Adrenal gland (tissue), 9 donors: ENCODE measurements at regions not wholly inside any gene's neighbourhood (a gene's known extent, or its start where the extent isn't known, plus 50 kb on each side); places are given as distances from the start of the nearest gene placed in this dataset.

Experiments
- DNase-seq, 7 donors: peaks; one replicate each; pipeline ENCODE4 v3.0.0-alpha.2; 2019 to 2020
- H3K27ac ChIP-seq, 5 donors: fragments of 200-600 bp; sonication (generic) in 4 of 5; 1 replicate in 3 of 5; 2 replicates in 2 of 5; pipeline versions ENCODE4 v1.5.1 to v1.8.0; 2016 to 2020; ENCODE audit warnings: mild to moderate bottlenecking in 1 of 5
- H3K27me3 ChIP-seq: fragments of 200-600 bp; 2 replicates; pipeline ENCODE4 v1.8.0; 2021
- H3K36me3 ChIP-seq, 2 donors: fragments of 200-600 bp; replicated peaks in 1 of 2; 1 replicate in 1 of 2; 2 replicates in 1 of 2; pipeline versions ENCODE4 v1.5.1 to v1.8.0; 2018 to 2022
- H3K4me1 ChIP-seq, 2 donors: fragments of 200-600 bp; replicated peaks in 1 of 2; 1 replicate in 1 of 2; 2 replicates in 1 of 2; pipeline versions ENCODE4 v1.5.1 to v1.8.0; 2018 to 2021
- H3K4me3 ChIP-seq, 4 donors: fragments of 200-600 bp; sonication (generic) in 3 of 4; one replicate each; pipeline ENCODE4 v1.5.1; 2016 to 2018
- H3K9me3 ChIP-seq, 3 donors: fragments of 200-600 bp; sonication (generic) in 1 of 3; replicated peaks in 1 of 3; 1 replicate in 2 of 3; 2 replicates in 1 of 3; pipeline versions ENCODE4 v1.5.1 to v1.8.0; 2016 to 2021
- CTCF ChIP-seq, 6 experiments: fragments of 450-650 bp in 4 of 6; fragments of 200-600 bp in 2 of 6; sonication (generic) in 1 of 6; IDR thresholded peaks; 1 replicate in 5 of 6; 2 replicates in 1 of 6; pipeline versions ENCODE4 v1.5.1 to v1.8.0; 2016 to 2021; ENCODE audit warnings: antibody characterized with exemption in 6 of 6, mild to moderate bottlenecking in 2 of 6, moderate library complexity in 1 of 6
- POLR2A ChIP-seq, 2 donors: fragments of 450-650 bp; IDR thresholded peaks; one replicate each; pipeline ENCODE4 v1.6.1; 2017; ENCODE audit warnings: antibody characterized with exemption in 2 of 2, mild to moderate bottlenecking in 2 of 2, moderate library complexity in 1 of 2
- WGBS, 4 donors: extraction: QIAGEN DNeasy Blood & Tissue Kit in 2 of 4; methylation state at CpG; one replicate each; pipeline versions ENCODE4 v1.1.5 to v1.1.7; 2013 to 2017; 5-methylcytosine and 5-hydroxymethylcytosine counted together
- intact Hi-C, 2 donors: fragments of 100-400 bp; cut with DNase I; formaldehyde crosslinking; loops; one replicate each; pipeline versions ENCODE4 v1.14.1 to v1.15.0; 2022 to 2023
- donor health status: healthy with polysubstance abuse.
- donor health status: Bipolar disorder and iron deficiency.
- donor health status: DM: yes; HTN: yes; CAD: no.
- donor health status: DM: no; HTN: no; CAD: no.
- donor health status: DM: no; HTN: no; CAD: no.

DNA sequence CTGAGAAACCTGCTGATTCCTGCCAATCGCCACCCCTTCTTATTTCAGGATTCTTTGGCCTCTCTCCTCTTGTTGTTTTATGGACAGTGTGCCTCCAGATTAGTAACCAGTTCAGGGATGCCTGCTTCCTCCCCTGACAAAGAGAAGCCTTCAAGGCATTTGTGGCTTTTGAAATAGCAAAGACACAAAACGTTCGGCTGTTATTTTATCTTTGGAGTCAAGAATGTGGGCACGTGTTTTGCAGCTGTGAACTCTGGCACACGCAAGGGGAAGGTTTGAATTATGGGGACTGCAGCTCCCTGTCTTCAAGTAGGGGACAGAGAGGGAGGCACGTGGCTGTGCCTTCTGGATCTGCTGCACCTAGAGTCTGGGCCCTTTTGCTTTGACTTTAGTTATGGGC lies 157.9 kb upstream of the GRB10 start:
- Histone ChIP-seq H3K36me3 (no peaks in the 10 kb centered on the region), H3K4me3 (no peak overlapping the region), H3K27ac (no peak overlapping the region), H3K9me3 (no peaks in the 10 kb centered on the region), H3K27me3 (no peaks in the 10 kb centered on the region), H3K4me1 (no peaks in the 10 kb centered on the region)
- intact Hi-C loops, result no loop called here
- no peak for DNase-seq
- 52 to 60% (median 59%) methylated on average over 6 of the region's 6 CpGs for WGBS, 4 donors
- no peak for TF ChIP-seq CTCF (IDR thresholded peaks at IDR 0.05)
- no peak for TF ChIP-seq POLR2A (IDR thresholded peaks at IDR 0.05)

- whole genome bisulfite sequencing, 4 donors, result 37 to 54% (median 45%) methylated on average over 4 of the region's 4 CpGs
- intact Hi-C loops, result no loop called here
- TF ChIP-seq POLR2A (IDR thresholded peaks at IDR 0.05) (no peak), CTCF (IDR thresholded peaks at IDR 0.05) (no peak)
- H3K36me3 ChIP-seq, result no peaks in the 10 kb centered on the region
- no peak overlapping the region for H3K27ac ChIP-seq
- no peaks in the 10 kb centered on the region for H3K4me1 ChIP-seq
- no peak overlapping the region for H3K4me3 ChIP-seq
- H3K27me3 ChIP-seq, result no peaks in the 10 kb centered on the region
- H3K9me3 ChIP-seq, result no peaks in the 10 kb centered on the region
- DNase-seq, result no peak
Measured at GRCh38 chr7:50939021-50939420, 156.3 kb upstream of the GRB10 start.

DNA sequence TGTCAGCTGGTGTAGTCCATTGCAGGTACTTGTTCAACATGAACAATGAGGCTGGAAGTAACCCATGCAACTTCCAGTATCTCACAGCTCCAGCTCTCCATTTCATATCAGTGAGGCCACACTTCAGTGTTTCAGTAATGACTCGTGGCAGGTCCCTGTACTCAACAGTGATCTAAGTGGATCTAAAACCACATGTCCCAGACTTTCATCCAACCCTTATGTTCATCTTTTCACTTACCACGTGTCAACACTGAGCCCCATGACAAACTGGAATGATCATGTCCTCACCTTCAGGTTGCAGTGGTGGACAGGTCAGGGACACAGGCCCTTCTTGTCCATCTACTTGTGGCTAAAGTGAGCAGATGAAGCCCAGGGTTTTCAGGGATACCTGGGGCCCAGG lies 155.0 kb upstream of the GRB10 start:
- 61 to 79% (median 67%) methylated on average over 2 of the region's 2 CpGs for WGBS, 4 donors
- Histone ChIP-seq H3K4me1 (no peaks in the 10 kb centered on the region), H3K9me3 (no peaks in the 10 kb centered on the region), H3K27me3 (no peaks in the 10 kb centered on the region), H3K36me3 (no peaks in the 10 kb centered on the region), H3K4me3 (no peak overlapping the region), H3K27ac (no peak overlapping the region)
- no peak for TF ChIP-seq CTCF (IDR thresholded peaks at IDR 0.05)
- no peak for TF ChIP-seq POLR2A (IDR thresholded peaks at IDR 0.05)
- intact Hi-C loops, result no loop called here
- no peak for DNase-seq

DNA sequence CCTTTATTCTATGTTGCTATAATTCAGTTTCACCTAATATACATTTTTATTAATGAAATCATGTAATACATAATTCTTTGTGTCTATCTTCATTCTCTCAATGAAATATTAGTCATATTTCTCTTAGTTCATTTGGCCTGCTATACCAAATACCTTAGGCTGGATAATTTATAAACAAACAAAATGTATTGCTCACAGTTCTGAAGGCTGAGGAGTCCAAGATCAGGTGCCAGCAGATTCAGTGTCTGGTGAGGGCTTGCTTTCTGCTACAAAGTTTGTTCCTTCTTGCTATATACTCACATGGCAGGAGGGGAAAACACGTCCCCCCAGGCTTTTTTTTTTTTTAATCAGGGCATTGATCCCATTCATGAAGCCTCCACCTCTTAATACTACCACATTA lies 143.4 kb upstream of the GRB10 start:
- Histone ChIP-seq H3K4me1 (no peaks in the 10 kb centered on the region), H3K9me3 (no peaks in the 10 kb centered on the region), H3K36me3 (no peaks in the 10 kb centered on the region), H3K4me3 (no peak overlapping the region), H3K27me3 (no peaks in the 10 kb centered on the region), H3K27ac (no peak overlapping the region)
- intact Hi-C loops, result no loop called here
- WGBS, 4 donors, result 37 to 65% (median 50%) methylated on average over 1 of the region's 1 CpG
- no peak for DNase-seq
- TF ChIP-seq CTCF (IDR thresholded peaks at IDR 0.05) (no peak), POLR2A (IDR thresholded peaks at IDR 0.05) (no peak)
